GM06990 (cell line): ENCODE measurements at regions not wholly inside any gene's neighbourhood (a gene's known extent, or its start where the extent isn't known, plus 50 kb on each side); places are given as distances from the start of the nearest gene placed in this dataset.

Experiments used
- DNase-seq: peaks from one replicate; pipeline ENCODE4 v3.0.0-alpha.2; 2011; ENCODE audit not compliant: insufficient read length; ENCODE audit errors: extremely low read depth
- H3K27me3 ChIP-seq: replicated peaks from 2 replicates; pipeline ENCODE4 v1.6.0; 2011; ENCODE audit warnings: low read length; ENCODE audit not compliant: control insufficient read depth, insufficient read depth
- H3K36me3 ChIP-seq: 2 replicates; pipeline ENCODE4 v1.5.1; 2011; ENCODE audit warnings: low read length; ENCODE audit not compliant: control insufficient read depth, insufficient read depth
- H3K4me3 ChIP-seq: replicated peaks from 2 replicates; pipeline ENCODE4 v1.5.1; 2011; ENCODE audit warnings: low read depth, mild to moderate bottlenecking, control low read depth, low read length
- TF ChIP-seq, protein P1 (sequence below): IDR thresholded peaks from 2 replicates; pipeline ENCODE4 v1.5.1; 2011; ENCODE audit warnings: low read length, control low read depth, mild to moderate bottlenecking, inconsistent platforms; ENCODE audit not compliant: insufficient read depth, poor library complexity, severe bottlenecking

GRCh38 chr13:90618133-90618532 is 729.4 kb upstream of the MIR17HG start:
- Histone ChIP-seq H3K4me3 (no peak overlapping the region), H3K36me3 (no peaks in the 10 kb centered on the region), H3K27me3 (no peaks in the 10 kb centered on the region)
- DNase-seq = no peak
- TF ChIP-seq, protein P1, sequence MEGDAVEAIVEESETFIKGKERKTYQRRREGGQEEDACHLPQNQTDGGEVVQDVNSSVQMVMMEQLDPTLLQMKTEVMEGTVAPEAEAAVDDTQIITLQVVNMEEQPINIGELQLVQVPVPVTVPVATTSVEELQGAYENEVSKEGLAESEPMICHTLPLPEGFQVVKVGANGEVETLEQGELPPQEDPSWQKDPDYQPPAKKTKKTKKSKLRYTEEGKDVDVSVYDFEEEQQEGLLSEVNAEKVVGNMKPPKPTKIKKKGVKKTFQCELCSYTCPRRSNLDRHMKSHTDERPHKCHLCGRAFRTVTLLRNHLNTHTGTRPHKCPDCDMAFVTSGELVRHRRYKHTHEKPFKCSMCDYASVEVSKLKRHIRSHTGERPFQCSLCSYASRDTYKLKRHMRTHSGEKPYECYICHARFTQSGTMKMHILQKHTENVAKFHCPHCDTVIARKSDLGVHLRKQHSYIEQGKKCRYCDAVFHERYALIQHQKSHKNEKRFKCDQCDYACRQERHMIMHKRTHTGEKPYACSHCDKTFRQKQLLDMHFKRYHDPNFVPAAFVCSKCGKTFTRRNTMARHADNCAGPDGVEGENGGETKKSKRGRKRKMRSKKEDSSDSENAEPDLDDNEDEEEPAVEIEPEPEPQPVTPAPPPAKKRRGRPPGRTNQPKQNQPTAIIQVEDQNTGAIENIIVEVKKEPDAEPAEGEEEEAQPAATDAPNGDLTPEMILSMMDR = no peak

- no peak for DNase-seq
- no peaks in the 10 kb centered on the region for H3K36me3 ChIP-seq
- H3K27me3 ChIP-seq = no peaks in the 10 kb centered on the region
- no peak overlapping the region for H3K4me3 ChIP-seq
- TF ChIP-seq, protein P1 = no peak
Measured at GRCh38 chr13:90622541-90622940, 724.9 kb upstream of the MIR17HG start.

GRCh38 chr13:90623318-90624011 is 724.0 kb upstream of the MIR17HG start:
- DNase-seq = no peak
- Histone ChIP-seq H3K27me3 (no peaks in the 10 kb centered on the region), H3K36me3 (no peaks in the 10 kb centered on the region), H3K4me3 (no peak overlapping the region)
- TF ChIP-seq, protein P1 = no peak

DNA sequence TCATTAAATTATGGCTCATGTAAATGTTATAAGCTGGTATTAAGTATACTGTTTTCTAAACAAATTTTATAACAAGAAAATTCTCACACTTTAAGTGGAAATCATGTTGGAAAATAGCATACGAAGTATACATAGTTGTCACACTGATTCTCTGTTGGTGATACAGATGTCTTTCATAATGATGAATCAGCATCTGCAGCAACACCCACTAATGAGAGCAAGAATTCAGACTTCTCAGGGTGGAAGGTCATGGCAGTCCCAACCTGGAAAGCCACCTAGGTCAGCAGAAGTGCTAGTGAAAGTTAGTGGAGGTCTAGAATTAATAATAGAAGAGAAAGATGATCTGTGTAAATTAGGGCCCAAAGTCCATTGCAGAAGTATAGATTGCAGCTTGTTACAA is 719.7 kb upstream of the MIR17HG start:
- no peak for DNase-seq
- TF ChIP-seq, protein P1 = no peak
- Histone ChIP-seq H3K36me3 (no peaks in the 10 kb centered on the region), H3K27me3 (no peaks in the 10 kb centered on the region), H3K4me3 (no peak overlapping the region)

- TF ChIP-seq, protein P1 = no peak
- H3K27me3 ChIP-seq = no peaks in the 10 kb centered on the region
- H3K4me3 ChIP-seq = no peak overlapping the region
Measured at GRCh38 chr13:90628471-90628870, 719.0 kb upstream of the MIR17HG start.

DNA sequence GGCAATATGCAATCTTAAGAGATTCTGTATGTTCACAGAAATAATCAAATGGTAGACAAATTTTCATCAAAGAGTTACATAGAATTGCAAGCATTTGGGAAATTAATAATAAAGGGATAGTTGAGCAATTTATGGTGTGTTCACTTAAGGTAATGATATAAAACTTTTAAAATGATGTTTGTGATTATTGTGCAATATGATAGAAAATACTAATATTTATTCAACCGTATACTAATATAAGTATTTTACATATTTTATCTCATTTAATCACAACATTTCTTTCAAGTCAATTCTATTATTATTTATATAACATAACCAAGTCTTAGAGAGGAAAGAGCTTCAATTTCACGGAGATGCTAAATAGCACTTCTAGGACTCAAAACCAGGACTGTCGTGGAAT is 716.8 kb upstream of the MIR17HG start:
- DNase-seq = no peak
- no peaks in the 10 kb centered on the region for H3K36me3 ChIP-seq
- H3K27me3 ChIP-seq = no peaks in the 10 kb centered on the region
- no peak overlapping the region for H3K4me3 ChIP-seq
- TF ChIP-seq, protein P1 = no peak

More at GRCh38 chr13:90628471-90628870, 719.0 kb upstream of the MIR17HG start:
- no peaks in the 10 kb centered on the region for H3K36me3 ChIP-seq
- DNase-seq = no peak
